NOMO-1 treated with dmso at 0.1 percent for 144 hours (cell line): ENCODE measurements at regions not wholly inside any gene's neighbourhood (a gene's known extent, or its start where the extent isn't known, plus 50 kb on each side); places are given as distances from the start of the nearest gene placed in this dataset.
"Not testable (repeated sequence)": the region's sequence is repeated elsewhere in the genome, so short reads cannot be mapped to it uniquely, and the experiment has no call there.

Source experiments
- DNase-seq: peaks from one replicate; lab custom pipeline; 2025; ENCODE audit not compliant: unreplicated experiment; lab: John Stamatoyannopoulos, UW

DNA sequence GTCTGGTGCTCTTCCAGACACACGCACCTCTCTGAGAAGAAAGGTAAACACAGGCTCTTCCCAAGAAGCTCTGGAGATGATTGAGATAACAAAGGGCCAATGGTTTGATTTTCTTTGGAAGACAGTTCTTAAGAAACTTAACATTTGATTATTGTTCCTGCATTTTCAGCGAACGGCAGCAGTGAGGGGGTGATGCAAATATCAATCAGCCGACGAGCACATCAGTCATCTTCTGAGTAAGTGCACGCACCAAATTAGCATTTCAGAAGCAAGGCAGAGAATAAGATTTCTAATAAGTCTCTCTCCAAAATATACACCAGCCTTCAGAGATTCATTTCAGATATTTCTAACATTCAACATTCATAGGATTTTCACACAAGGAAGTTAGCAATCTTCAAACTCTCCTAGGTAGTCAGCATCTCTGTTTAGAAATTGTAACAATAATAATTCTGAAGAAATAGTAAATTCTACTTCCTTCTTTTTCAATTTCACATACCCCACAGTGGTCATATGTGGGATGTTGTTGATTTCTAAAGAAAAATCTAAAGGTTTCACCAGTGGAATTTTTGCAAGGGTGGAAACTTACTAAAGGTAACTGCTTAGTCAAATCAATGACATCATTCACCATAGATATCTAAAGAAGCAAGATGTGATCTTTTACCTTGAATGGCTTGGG, 250.3 kb downstream of the SEC61B start:
- no peak for DNase-seq

DNA sequence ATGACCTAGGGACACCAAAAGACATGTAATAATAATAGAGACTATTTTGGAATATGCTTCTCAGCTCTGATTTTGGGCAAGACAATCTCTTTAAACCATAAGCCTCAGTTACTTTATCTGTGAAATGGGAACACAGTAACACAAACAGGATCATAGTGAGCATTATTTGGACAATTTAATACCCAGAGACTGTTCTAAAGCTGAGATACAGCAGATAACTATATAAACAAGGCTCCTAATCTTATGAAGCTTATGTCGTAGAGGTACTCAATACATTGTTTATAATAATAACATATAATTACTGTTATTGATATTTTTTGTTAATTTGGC, 250.8 kb downstream of the SEC61B start:
- DNase-seq: no peak

DNA sequence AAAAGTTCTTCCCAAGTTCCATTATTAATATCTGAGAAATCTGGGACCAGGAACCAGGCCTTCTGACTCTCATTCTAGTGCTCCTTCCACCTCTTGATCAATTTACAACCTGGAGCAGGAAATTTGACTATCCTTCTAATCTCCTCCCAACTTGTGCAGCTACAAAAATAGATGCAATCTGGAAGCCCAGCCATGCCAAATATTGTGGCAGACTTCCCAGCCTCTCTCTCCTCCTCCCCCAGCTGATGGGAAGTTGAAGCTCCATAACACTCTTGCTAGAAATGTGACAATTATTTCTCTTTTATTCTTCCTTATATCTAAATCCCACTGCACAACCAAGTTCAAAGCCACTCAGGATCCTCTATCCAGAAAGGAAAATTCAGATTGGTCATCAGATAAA, 252.1 kb downstream of the SEC61B start:
- DNase-seq: no peak

DNA sequence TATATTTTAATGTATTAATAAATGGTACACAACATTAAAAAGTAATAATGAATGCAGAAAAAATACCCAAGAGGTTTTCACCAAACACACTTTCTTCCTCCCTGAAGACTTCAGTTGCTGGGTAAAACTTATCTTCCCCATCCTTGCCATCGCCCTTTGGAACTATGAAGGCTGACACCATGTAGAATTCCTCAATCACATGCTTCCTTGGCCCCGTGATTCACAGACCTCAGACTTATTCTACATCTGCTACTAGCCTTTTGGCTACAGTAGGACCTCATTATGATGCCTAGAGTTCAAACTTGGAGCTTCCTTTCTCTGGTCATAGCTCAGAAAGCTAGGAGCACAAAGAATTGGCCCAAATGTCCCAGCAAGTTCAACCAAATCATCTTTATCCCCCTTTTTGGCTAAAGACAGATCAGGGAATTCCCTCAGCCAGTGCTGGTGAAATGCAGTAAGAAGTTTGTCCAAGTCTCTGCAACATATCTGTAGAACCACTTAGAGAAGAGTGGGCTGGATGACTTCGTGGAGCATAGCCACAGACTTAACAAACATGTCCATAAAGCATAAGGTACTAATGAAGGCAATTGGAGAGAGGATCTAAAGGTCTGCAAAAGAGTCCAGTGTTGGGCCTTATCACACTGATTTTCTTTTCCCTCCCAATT, 253.5 kb downstream of the SEC61B start:
- DNase-seq: no peak

DNA sequence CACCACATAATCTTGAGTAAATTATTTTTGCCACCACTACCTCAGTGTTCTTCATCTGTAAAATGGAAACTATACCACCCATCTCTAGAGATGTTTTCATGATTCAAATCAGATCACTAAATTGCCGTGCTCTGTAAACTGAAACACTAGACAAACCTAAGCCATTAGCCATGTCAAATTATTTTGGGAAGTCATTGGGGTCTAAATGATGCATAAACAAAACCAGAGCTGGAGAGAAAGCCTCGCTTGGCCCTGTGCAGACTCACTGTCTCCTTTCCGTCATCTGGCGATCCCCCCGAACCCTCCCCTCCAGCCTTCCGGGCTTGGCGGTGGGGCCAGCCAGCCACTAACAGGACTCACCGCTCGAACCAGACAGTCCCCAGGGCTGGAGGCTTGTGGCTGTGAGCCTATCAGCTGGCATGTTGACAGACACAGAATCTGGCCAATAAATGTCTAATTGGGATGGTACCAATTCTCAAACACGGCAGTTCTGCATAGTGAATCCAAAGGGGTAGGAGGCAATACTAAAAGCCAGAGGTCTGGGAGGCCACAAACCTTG, 256.5 kb downstream of the SEC61B start:
- DNase-seq: no peak

DNA sequence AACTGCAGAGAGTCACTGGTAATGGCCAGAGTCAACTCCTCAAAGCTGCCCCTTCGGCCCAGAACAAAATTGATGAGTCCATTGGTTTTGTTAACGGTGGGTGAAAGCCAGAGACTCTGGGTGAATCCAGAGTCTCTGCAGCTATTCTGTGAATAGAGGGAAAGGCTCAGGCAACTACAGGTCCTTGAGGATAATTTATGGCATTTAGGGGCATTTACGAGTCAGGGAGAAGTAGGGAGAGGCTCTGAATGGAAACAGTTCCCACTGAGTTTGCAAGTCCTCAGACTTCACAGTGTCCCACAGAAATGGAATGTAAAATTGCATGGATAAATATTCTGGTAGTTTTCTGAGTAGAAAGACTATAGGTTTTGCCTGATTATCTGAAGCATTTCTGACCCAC, 257.8 kb downstream of the SEC61B start:
- no peak for DNase-seq

DNA sequence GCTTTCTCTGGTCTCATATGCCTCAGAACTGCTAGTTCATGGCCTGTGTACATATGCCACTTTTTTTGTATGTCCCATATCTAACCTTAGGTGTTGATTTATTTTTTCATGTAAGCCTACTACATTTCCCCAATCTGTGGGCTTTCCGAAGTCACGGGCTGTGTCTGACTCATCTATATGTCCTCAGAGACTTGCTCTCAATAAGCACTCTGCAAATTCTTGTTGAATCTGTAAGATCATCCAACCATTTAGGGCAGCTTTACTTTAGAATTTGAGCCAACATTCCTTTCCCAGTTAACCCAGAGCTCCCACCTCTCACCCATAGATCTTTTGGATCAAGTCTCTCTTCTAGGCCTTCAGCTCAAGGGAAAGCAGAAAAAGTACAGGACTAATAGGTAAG, 263.4 kb downstream of the SEC61B start:
- DNase-seq: no peak

DNA sequence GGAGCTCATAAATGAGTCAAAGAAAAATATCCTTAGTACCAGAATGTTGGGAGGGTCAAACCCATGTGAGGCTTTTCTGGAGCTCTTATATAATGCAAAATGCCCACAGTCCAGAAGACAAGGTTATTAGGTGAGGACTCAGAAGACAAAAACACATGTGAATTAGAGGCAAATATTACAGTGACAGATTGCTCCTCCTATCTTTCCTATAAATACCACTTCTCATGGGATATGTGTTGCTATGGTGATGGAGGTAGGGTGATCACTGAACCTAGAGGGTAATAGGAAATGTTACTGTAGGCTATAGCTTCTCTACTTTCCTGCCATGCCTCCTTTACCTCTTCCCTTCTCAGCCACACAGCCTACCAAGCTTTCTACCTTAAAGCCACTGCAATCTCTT, 264.6 kb downstream of the SEC61B start:
- no peak for DNase-seq

DNA sequence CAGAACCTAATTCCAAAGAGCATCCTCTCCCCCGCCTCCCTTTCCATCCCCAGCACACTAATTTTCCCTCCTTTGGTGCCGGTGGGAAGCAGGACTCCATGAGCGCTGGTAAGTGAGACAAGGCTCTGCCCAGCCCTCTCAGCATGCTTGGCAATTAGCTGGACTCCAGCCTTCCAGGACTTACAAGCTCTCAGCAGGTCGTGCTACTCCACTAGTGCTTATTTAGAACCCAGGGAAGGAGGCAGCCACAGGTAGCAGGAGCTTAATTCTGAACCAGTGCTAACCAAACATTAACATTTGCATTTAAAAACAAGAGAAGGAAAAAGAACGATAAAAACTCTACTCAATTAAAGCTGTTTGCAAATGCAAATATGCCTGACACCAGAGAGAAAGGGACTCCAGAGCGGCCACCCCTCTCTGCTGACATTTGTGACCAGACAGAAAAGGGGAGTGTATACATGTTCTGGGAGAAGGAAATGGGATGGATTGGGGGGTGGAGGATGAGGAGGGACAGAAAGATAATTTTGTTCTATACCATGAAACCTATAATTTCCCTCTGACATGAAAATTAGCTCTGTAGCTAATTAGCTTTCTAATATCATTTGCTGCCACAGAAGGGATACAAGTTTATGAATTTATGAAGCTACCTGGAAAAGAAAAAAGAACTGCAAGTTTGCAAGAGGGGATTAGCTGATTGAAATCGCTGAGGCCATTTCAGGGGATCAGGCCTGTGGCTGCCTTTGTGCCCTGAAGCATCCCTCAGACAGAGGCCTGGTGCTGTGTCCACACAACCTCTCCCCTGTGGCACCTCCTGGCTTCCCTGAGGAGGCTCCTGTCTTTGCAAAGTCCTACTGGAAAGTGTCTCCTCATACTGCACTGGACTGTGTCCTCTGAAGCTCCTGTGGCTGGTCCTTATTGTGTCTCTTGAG, 266.3 kb downstream of the SEC61B start:
- no peak for DNase-seq

DNA sequence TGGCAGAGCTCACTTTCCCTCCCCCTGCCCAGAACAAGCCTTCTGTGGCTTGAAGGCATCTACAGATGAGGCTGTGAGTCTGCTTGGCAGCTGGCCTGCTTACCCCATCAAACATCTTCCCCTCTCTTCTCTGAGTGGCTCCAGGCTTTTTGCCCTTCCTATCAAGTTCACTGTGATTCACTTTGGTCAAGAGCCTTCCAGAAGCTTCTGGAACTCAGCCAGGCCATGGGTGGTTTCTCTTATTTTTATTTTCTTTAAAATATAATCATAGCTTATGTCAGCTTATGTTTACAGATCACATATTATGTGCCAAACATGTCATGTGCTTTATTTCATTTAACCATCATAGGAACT, 267.0 kb downstream of the SEC61B start:
- no peak for DNase-seq

DNA sequence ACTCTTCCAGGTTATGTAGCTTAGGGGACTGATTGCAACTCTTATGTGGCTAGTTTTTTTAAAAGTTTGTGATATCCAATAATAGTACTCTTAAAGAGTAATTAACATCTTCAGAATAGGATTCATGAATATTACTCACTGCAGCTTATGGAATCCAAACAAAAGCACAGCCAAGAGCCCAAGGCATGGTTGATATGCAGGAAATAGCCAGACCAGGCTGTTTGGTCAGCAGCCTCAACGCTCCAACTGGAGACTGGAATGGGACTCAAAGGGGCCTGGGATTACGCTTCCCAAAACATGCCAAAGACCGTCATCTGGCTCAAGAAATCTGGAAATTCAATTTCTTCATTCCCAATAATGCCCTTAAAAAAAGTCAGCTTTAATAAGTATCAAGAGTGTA, 268.6 kb downstream of the SEC61B start:
- no peak for DNase-seq

DNA sequence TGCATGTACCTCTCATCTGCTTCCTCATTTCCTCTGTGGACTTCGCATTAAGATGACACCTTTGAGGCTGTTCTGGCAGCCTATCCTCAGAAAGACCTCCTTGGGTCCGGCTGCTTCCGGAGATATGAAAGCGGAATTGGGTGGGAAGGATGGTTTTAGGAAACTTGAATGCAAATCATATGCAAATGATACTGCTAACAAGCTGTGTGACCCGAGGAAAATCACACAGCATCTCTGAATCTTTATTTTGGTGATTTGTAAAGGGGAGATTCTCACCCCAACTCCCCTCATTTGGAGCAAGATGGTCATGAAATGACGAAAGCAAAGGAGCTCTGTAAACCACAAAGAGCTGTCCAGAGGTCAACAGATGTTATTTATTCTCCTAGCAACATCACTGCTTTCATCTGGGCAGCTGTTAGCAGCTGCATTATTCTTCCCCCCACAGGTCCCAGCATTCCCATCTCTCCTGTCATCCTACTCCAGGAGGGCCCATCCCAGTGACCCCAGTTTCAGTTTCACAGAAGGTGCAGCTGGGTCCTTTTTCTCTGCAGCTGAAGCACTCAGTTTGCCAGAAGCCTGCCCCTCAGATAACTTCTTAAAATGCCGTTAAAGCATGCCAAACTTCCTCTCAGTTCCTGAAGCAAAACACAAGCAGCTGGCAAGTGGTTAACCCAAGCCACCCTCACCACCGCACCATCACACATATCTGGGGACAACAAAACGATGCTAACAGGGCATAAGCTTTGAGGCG, 269.5 kb downstream of the SEC61B start:
- DNase-seq: no peak

DNA sequence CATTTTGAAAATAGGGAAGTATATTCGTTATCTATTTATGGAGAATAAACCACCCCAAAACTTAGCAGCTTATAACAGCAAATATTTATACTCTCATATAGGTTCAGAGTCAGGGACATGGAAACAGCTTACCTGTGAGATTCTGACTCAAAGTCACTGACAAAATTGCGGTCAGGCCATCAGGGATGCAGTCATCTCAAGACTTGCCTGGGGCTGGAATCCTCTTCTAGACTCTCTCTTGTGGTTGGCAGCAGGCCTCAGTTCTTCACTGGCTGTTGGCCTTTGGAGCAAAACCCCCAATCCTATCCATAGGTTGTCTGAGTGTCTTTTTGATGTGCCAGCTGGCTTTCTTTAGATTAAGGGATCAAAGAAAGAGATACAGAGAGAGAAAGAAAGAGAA, 275.6 kb downstream of the SEC61B start:
- DNase-seq: no peak

DNA sequence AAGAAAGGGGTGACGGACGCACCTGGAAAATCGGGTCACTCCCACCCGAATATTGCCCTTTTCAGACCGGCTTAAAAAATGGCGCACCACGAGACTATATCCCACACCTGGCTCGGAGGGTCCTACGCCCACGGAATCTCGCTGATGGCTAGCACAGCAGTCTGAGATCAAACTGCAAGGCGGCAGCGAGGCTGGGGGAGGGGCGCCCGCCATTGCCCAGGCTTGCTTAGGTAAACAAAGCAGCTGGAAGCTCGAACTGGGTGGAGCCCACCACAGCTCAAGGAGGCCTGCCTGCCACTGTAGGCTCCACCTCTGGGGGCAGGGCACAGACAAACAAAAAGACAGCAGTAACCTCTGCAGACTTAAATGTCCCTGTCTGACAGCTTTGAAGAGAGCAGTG, 276.9 kb downstream of the SEC61B start:
- DNase-seq: not testable (repeated sequence)

DNA sequence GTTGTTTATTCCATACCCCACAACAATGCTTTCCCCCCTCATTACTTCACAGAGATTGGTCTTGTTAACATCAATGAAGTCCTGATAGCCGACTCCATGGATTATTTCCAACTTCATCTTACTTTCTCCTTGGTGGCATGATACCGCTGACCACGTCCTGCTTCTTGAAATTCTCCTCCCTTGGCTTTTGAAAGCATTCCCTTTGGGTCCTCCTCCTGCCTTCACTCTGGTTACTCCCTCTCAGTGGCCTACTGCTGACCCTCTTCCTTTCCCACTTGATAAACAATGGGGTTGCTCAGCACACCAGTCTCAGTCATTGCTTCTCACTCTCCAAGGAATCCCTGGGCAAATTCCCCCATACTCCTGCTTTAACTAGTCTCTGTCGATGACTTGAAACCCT, 283.9 kb downstream of the SEC61B start:
- no peak for DNase-seq

DNA sequence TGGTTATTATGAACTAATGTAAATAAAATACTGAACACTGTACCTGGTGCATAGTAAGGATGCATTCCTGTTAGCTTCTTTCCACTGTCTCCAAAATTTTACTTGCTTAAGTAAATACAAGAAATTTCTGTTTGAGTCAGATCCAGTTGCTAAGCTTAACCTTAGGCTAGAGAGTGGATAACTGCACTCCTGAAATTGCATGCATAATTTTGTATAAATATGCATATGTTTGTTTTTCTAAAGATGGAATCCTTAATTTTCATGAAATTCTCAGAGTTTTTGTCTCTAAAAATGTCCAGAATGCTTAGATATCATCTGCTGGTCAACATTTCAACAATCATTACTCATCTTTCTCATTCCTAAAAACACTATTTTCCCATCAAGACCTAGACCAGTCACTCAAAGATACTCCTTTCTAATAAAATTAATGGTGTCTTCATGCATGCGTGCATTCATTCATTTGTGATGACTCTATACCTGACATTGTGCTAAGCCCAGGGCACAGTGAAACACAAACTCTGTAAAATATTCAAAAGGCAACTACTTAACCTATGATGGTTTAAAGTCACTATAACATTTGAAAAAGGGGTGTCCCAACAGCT, 284.8 kb downstream of the SEC61B start:
- no peak for DNase-seq

DNA sequence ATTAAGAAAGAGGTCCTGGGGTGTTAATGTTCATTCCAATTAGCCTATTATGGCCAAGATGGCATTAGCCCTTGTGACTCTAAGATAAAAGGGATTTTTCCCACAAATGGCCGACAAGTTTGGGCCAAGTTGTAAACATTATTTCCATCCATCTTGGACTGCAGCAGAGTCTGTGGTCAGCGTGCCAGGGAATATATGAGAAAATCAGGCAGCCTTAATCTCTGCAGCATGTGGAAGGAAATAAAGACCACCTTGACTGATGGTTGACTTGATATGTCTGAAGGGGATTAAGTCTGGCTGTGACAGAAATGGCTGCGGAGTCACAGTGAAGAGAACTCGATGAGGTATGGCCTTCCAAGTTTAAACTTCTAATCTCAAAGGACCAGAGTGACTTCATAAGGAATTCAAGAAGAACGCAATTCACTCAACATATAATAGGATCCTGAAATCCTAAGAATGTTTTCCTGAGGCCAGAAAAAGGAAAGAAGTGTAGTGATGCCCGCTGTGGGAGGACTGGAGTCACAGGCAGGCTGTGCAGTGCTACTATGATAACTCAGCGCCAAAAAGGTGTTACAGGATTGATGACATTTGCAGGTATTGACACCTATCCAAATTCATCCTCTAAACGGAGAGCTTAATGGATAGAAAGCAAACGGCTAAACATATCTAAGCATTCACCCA, 287.1 kb downstream of the SEC61B start:
- no peak for DNase-seq

DNA sequence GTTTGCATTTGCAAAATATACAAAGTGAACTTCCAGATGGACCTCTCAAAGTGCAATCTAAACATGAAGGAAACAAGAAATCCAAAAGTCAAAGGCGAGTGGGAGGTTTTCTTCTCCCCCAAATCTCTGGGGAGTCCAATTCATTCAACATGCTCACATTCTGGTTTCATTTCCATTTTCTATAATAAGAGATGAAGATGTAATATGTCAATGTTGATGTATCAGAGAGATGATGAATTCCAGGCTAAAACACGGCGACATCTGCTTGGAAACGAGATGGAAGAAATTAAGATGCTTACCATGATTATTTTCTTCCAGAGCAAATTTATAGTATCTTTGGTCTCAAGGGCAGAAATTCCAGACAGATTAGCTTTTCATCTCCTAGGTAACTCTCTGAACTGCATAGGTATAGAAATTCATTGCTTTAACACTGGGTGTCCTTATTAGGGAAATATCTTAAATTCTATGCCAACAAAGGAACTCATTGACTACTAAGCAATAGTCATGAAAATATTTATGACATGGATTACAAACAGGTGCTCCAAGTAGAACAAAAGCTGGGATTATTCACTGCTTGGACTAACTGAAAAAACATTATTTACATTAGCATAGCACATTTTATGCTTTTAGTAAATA, 287.9 kb downstream of the SEC61B start:
- DNase-seq: no peak

DNA sequence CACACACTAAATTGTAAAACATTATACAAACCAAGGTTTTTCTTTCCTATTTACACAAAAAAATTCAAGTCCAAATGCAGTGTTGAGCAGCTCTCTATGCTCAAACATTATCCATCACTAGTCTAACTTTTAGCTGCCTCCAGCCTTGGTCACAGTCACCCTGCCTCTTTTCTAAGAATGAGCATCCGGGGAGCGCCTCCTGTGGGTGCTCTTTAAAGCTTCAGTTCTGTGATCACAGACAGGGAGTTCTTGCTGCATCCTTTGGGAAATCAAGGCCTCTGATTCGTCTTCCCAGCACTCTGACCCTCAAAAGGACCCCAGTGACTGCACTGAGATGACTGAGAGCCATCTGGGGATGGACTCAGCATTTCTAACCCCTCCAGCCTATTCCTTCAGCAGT, 289.6 kb downstream of the SEC61B start:
- DNase-seq: no peak
